LHCN-M2 (cell line): ENCODE measurements at regions not wholly inside any gene's neighbourhood (a gene's known extent, or its start where the extent isn't known, plus 50 kb on each side); places are given as distances from the start of the nearest gene placed in this dataset.
"Not testable (repeated sequence)": the region's sequence is repeated elsewhere in the genome, so short reads cannot be mapped to it uniquely, and the experiment has no call there.

Experiments
- DNase-seq: peaks from one replicate; pipeline ENCODE4 v3.0.0-alpha.2; 2012; ENCODE audit warnings: low read depth

- DNase-seq = no peak
Observed at GRCh38 chr11:44417731-44418455, 108.0 kb upstream of the ALX4 start.

- no peak for DNase-seq
Observed at GRCh38 chr11:44418456-44418830, 108.5 kb upstream of the ALX4 start.

GRCh38 chr11:44421090-44421675 is 111.2 kb upstream of the ALX4 start:
- DNase-seq = no peak

- DNase-seq = no peak
Observed at GRCh38 chr11:44423289-44423688, 113.3 kb upstream of the ALX4 start.

GRCh38 chr11:44424841-44425240 is 114.9 kb upstream of the ALX4 start:
- DNase-seq = no peak

- DNase-seq = no peak
Observed at GRCh38 chr11:44426119-44426518, 116.2 kb upstream of the ALX4 start.

GRCh38 chr11:44426958-44427357 is 117.0 kb upstream of the ALX4 start:
- DNase-seq = no peak

GRCh38 chr11:44427432-44427831 is 117.5 kb upstream of the ALX4 start:
- DNase-seq = no peak

- no peak for DNase-seq
Observed at GRCh38 chr11:44430140-44430539, 120.2 kb upstream of the ALX4 start.

GRCh38 chr11:44434191-44434590 is 124.3 kb upstream of the ALX4 start:
- no peak for DNase-seq

GRCh38 chr11:44437122-44437521 is 127.2 kb upstream of the ALX4 start:
- DNase-seq = no peak

GRCh38 chr11:44442893-44443673 is 122.4 kb upstream of the CD82 start:
- DNase-seq = not testable (repeated sequence)

- peak; percentile 5 for DNase-seq
Observed at GRCh38 chr11:44443836-44444769, 121.4 kb upstream of the CD82 start.

- no peak for DNase-seq
Observed at GRCh38 chr11:44444770-44445321, 120.6 kb upstream of the CD82 start.

- no peak for DNase-seq
Observed at GRCh38 chr11:44445500-44446365, 119.7 kb upstream of the CD82 start.

GRCh38 chr11:44446366-44446762 is 119.1 kb upstream of the CD82 start:
- no peak for DNase-seq

- no peak for DNase-seq
Observed at GRCh38 chr11:44446996-44447771, 118.3 kb upstream of the CD82 start.

GRCh38 chr11:44450295-44450932 is 115.0 kb upstream of the CD82 start:
- no peak for DNase-seq

- no peak for DNase-seq
Observed at GRCh38 chr11:44451706-44452105, 113.8 kb upstream of the CD82 start.
